ENCODE measurements at regions not wholly inside any gene's neighbourhood (a gene's known extent, or its start where the extent isn't known, plus 50 kb on each side); places are given as distances from the start of the nearest gene placed in this dataset.

DNA sequence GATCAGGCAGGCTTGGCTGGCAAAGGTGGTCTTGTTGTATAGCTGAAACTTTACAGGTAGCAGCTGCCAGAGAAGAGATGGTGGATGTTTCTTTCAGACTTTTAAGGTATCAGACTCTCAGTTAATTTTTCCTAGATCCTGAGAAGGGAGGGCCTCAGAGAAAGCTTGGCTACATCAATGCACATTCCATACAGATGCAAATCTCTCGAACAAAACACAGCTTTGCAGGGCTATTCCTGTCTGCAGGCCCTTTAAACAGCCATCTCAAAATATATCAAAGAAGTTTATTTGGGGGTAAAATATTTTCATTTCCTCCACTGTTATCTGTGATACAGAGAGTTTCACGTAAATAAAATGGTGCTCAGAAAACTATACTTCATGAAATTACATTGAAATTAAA is 1584.4 kb downstream of the EFNA5 start:
- no peaks in the 10 kb centered on the region for H3K79me2 ChIP-seq (ENCODE audit: control insufficient read depth, insufficient read depth, low read length)
- H3K4me1 ChIP-seq (ENCODE audit: control insufficient read depth in 2 of 2, insufficient read depth in 2 of 2, low read length in 2 of 2), result no peaks in the 10 kb centered on the region
- H3K9me3 Mint-ChIP-seq (ENCODE audit: insufficient read depth), result peaks cover 2% of the 10 kb centered on the region
- WGBS (ENCODE audit: insufficient coverage), result no CpG with 5 or more reads among the region's 2 CpGs
- H3K4me3 Mint-ChIP-seq, result no peak overlapping the region
- H3K4me2 ChIP-seq (replicated peaks; ENCODE audit: low read depth, low read length, poor library complexity, severe bottlenecking), result no peak overlapping the region
- H3K36me3 ChIP-seq (replicated peaks in 1 of 2; ENCODE audit: control extremely low read depth in 1 of 2, control insufficient read depth in 1 of 2, extremely low read depth in 1 of 2, insufficient read depth in 2 of 2, low read length in 1 of 2), result no peaks in the 10 kb centered on the region
- intact Hi-C loops (cut with micrococcal nuclease), result no loop called here
- H3K27me3 Mint-ChIP-seq, result no peaks in the 10 kb centered on the region
- H3K4me1 Mint-ChIP-seq, result no peaks in the 10 kb centered on the region
- no peak overlapping the region for H3K9ac ChIP-seq (ENCODE audit: low read length)
- no peak for DNase-seq
- CTCF ChIA-PET, result no interaction called here
- TF ChIP-seq, protein P1, sequence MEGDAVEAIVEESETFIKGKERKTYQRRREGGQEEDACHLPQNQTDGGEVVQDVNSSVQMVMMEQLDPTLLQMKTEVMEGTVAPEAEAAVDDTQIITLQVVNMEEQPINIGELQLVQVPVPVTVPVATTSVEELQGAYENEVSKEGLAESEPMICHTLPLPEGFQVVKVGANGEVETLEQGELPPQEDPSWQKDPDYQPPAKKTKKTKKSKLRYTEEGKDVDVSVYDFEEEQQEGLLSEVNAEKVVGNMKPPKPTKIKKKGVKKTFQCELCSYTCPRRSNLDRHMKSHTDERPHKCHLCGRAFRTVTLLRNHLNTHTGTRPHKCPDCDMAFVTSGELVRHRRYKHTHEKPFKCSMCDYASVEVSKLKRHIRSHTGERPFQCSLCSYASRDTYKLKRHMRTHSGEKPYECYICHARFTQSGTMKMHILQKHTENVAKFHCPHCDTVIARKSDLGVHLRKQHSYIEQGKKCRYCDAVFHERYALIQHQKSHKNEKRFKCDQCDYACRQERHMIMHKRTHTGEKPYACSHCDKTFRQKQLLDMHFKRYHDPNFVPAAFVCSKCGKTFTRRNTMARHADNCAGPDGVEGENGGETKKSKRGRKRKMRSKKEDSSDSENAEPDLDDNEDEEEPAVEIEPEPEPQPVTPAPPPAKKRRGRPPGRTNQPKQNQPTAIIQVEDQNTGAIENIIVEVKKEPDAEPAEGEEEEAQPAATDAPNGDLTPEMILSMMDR (IDR thresholded peaks at IDR 0.05), result no peak
- TF ChIP-seq EZH2 (IDR thresholded peaks at IDR 0.05; ENCODE audit: borderline replicate concordance, insufficient read depth, low read depth, low read length, poor library complexity, severe bottlenecking), result no peak
- H3K9me3 ChIP-seq (ENCODE audit: control extremely low read depth in 1 of 3, control insufficient read depth in 2 of 3, insufficient read depth in 1 of 3, low read length in 2 of 3), result no peaks in the 10 kb centered on the region
- no peaks in the 10 kb centered on the region for H3K27me3 ChIP-seq (replicated peaks in 1 of 4; ENCODE audit: control extremely low read depth in 1 of 4, control insufficient read depth in 3 of 4, insufficient read depth in 4 of 4, low read length in 3 of 4)
- no peak overlapping the region for H3K4me3 ChIP-seq (ENCODE audit: control extremely low read depth in 1 of 5, extremely low read depth in 1 of 5, insufficient read depth in 1 of 5, low read depth in 2 of 5, low read length in 4 of 5)
- ATAC-seq (ENCODE audit: low read depth), result no peak
- H3K27ac Mint-ChIP-seq, result no peak overlapping the region
- no peak overlapping the region for H2AFZ ChIP-seq (ENCODE audit: insufficient read depth, low read depth, low read length, poor library complexity, severe bottlenecking)
- H3K27ac ChIP-seq (ENCODE audit: low read length in 2 of 2), result no peak overlapping the region
- no peaks in the 10 kb centered on the region for H4K20me1 ChIP-seq (ENCODE audit: control insufficient read depth, insufficient read depth, low read length, poor library complexity, severe bottlenecking)
- POLR2A ChIA-PET, result no interaction called here

DNA sequence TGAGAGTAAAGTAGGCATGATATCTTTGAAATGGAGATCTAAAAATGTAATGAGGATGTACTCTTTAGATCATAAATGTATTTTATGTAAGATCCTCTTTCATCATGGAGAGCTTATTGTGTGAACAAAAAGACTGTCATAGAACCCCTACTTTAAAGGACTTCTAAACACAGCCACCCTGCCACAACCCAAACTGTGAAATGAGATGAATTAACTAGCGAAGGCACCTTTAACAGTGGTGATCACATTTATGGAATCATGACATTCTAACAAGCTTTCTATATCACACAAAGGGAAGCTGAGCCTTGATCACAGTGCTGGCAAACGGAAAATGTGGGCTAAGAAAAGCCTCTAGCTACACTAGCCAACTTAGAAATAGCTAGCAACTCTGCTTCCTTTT is 1585.2 kb downstream of the EFNA5 start:
- Histone ChIP-seq H3K4me2 (replicated peaks; ENCODE audit: low read depth, low read length, poor library complexity, severe bottlenecking) (no peak overlapping the region), H4K20me1 (ENCODE audit: control insufficient read depth, insufficient read depth, low read length, poor library complexity, severe bottlenecking) (no peaks in the 10 kb centered on the region), H3K9ac (ENCODE audit: low read length) (no peak overlapping the region), H3K4me3 (ENCODE audit: control extremely low read depth in 1 of 5, extremely low read depth in 1 of 5, insufficient read depth in 1 of 5, low read depth in 2 of 5, low read length in 4 of 5) (no peak overlapping the region), H3K27ac (ENCODE audit: low read length in 2 of 2) (no peak overlapping the region), H3K79me2 (ENCODE audit: control insufficient read depth, insufficient read depth, low read length) (no peaks in the 10 kb centered on the region), H2AFZ (ENCODE audit: insufficient read depth, low read depth, low read length, poor library complexity, severe bottlenecking) (no peak overlapping the region), H3K36me3 (replicated peaks in 1 of 2; ENCODE audit: control extremely low read depth in 1 of 2, control insufficient read depth in 1 of 2, extremely low read depth in 1 of 2, insufficient read depth in 2 of 2, low read length in 1 of 2) (no peaks in the 10 kb centered on the region), H3K9me3 (ENCODE audit: control extremely low read depth in 1 of 3, control insufficient read depth in 2 of 3, insufficient read depth in 1 of 3, low read length in 2 of 3) (no peaks in the 10 kb centered on the region), H3K4me1 (ENCODE audit: control insufficient read depth in 2 of 2, insufficient read depth in 2 of 2, low read length in 2 of 2) (no peaks in the 10 kb centered on the region), H3K27me3 (replicated peaks in 1 of 4; ENCODE audit: control extremely low read depth in 1 of 4, control insufficient read depth in 3 of 4, insufficient read depth in 4 of 4, low read length in 3 of 4) (no peaks in the 10 kb centered on the region)
- no peaks in the 10 kb centered on the region for H3K27me3 Mint-ChIP-seq
- intact Hi-C loops (cut with micrococcal nuclease), result no loop called here
- no peaks in the 10 kb centered on the region for H3K4me1 Mint-ChIP-seq
- no peak for ATAC-seq (ENCODE audit: low read depth)
- POLR2A ChIA-PET, result no interaction called here
- TF ChIP-seq EZH2 (IDR thresholded peaks at IDR 0.05; ENCODE audit: borderline replicate concordance, insufficient read depth, low read depth, low read length, poor library complexity, severe bottlenecking), result no peak
- TF ChIP-seq, protein P1 (IDR thresholded peaks at IDR 0.05), result no peak
- WGBS (ENCODE audit: insufficient coverage), result 40% methylated on average over 1 of the region's 2 CpGs
- no peak overlapping the region for H3K27ac Mint-ChIP-seq
- DNase-seq, result no peak
- H3K4me3 Mint-ChIP-seq, result no peak overlapping the region
- CTCF ChIA-PET, result no interaction called here
- H3K9me3 Mint-ChIP-seq (ENCODE audit: insufficient read depth), result peaks cover 2% of the 10 kb centered on the region
